ENCODE measurements at regions not wholly inside any gene's neighbourhood (a gene's known extent, or its start where the extent isn't known, plus 50 kb on each side); places are given as distances from the start of the nearest gene placed in this dataset.
A peak's percentile ranks its signal among the peaks of the same experiment; 100 is the strongest.

- no peak overlapping the region for H3K27ac ChIP-seq
- H3K9ac ChIP-seq = no peak overlapping the region
- no peak overlapping the region for H2AFZ ChIP-seq (replicated peaks)
- TF ChIP-seq EZH2 (IDR thresholded peaks at IDR 0.05) (no peak), EZH2phosphoT487 (IDR thresholded peaks at IDR 0.05) (no peak)
- TF ChIP-seq, protein P1, sequence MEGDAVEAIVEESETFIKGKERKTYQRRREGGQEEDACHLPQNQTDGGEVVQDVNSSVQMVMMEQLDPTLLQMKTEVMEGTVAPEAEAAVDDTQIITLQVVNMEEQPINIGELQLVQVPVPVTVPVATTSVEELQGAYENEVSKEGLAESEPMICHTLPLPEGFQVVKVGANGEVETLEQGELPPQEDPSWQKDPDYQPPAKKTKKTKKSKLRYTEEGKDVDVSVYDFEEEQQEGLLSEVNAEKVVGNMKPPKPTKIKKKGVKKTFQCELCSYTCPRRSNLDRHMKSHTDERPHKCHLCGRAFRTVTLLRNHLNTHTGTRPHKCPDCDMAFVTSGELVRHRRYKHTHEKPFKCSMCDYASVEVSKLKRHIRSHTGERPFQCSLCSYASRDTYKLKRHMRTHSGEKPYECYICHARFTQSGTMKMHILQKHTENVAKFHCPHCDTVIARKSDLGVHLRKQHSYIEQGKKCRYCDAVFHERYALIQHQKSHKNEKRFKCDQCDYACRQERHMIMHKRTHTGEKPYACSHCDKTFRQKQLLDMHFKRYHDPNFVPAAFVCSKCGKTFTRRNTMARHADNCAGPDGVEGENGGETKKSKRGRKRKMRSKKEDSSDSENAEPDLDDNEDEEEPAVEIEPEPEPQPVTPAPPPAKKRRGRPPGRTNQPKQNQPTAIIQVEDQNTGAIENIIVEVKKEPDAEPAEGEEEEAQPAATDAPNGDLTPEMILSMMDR (IDR thresholded peaks at IDR 0.05) = no peak
- Mint-ChIP-seq H3K27me3 (ENCODE audit: insufficient read depth, low read depth) (no peaks in the 10 kb centered on the region), H3K4me1 (no peaks in the 10 kb centered on the region), H3K27ac (no peak overlapping the region), H3K36me3 (no peaks in the 10 kb centered on the region), H3K9me3 (peaks cover 6% of the 10 kb centered on the region), H3K4me3 (no peak overlapping the region)
- no peaks in the 10 kb centered on the region for H4K20me1 ChIP-seq (ENCODE audit: low read depth)
- H3K36me3 ChIP-seq = no peaks in the 10 kb centered on the region
- H3K4me3 ChIP-seq = no peak overlapping the region
- H3K27me3 ChIP-seq = no peaks in the 10 kb centered on the region
- no peaks in the 10 kb centered on the region for H3K4me1 ChIP-seq
- H3K79me2 ChIP-seq (ENCODE audit: low read depth) = no peaks in the 10 kb centered on the region
- H3F3A ChIP-seq (ENCODE audit: low read depth) = no peaks in the 10 kb centered on the region
- no peak overlapping the region for H3K4me2 ChIP-seq
- H3K9me3 ChIP-seq (ENCODE audit: low read depth) = no peaks in the 10 kb centered on the region
- peak; percentile 4 for DNase-seq (ENCODE audit: low spot score)
Observed at GRCh38 chr9:28624771-28625170, 1051.5 kb upstream of the C9orf72 start.

DNA sequence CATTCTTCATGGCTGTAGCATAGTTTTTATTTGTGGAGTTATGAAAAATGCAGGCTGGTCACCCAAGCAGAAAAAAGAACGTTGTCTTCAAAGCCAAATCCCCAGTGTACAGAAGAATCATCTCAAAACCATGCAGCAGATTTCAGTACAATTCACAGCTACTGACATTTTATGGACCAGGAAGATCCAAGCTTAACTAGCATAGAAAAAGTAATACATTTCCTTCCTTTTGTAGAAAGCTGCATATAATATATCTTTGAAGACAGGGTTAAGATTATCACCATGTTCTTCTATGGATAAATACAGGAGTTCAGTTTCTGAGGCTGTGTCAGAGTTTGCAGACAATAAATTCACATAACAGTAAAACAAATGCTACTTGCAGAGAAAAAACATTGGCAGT lies 1054.8 kb upstream of the C9orf72 start:
- Mint-ChIP-seq H3K36me3 (no peaks in the 10 kb centered on the region), H3K4me1 (no peaks in the 10 kb centered on the region), H3K9me3 (peaks cover 6% of the 10 kb centered on the region), H3K27me3 (ENCODE audit: insufficient read depth, low read depth) (no peaks in the 10 kb centered on the region), H3K4me3 (no peak overlapping the region), H3K27ac (no peak overlapping the region)
- Histone ChIP-seq H3K4me1 (no peaks in the 10 kb centered on the region), H2AFZ (replicated peaks) (peak overlapping the region; percentile 0), H3K4me3 (no peak overlapping the region), H3K9me3 (ENCODE audit: low read depth) (no peaks in the 10 kb centered on the region), H3K9ac (no peak overlapping the region), H4K20me1 (ENCODE audit: low read depth) (no peaks in the 10 kb centered on the region), H3F3A (ENCODE audit: low read depth) (no peaks in the 10 kb centered on the region), H3K36me3 (no peaks in the 10 kb centered on the region), H3K4me2 (no peak overlapping the region), H3K79me2 (ENCODE audit: low read depth) (no peaks in the 10 kb centered on the region), H3K27me3 (no peaks in the 10 kb centered on the region), H3K27ac (no peak overlapping the region)
- DNase-seq (ENCODE audit: low spot score) = no peak
- TF ChIP-seq, protein P1 (IDR thresholded peaks at IDR 0.05) = no peak
- TF ChIP-seq EZH2 (IDR thresholded peaks at IDR 0.05) (no peak), EZH2phosphoT487 (IDR thresholded peaks at IDR 0.05) (no peak)

- H3K36me3 Mint-ChIP-seq = no peaks in the 10 kb centered on the region
- H3F3A ChIP-seq (ENCODE audit: low read depth) = no peaks in the 10 kb centered on the region
- no peaks in the 10 kb centered on the region for H3K27me3 Mint-ChIP-seq (ENCODE audit: insufficient read depth, low read depth)
- H2AFZ ChIP-seq (replicated peaks) = no peak overlapping the region
- H3K79me2 ChIP-seq (ENCODE audit: low read depth) = no peaks in the 10 kb centered on the region
- no peak overlapping the region for H3K27ac ChIP-seq
- peak; percentile 62 for DNase-seq (ENCODE audit: low spot score)
- H3K4me3 Mint-ChIP-seq = no peak overlapping the region
- TF ChIP-seq, protein P1 (IDR thresholded peaks at IDR 0.05) = peak; percentile 67
- no peak for TF ChIP-seq EZH2 (IDR thresholded peaks at IDR 0.05)
- no peaks in the 10 kb centered on the region for H3K9me3 Mint-ChIP-seq
- H3K36me3 ChIP-seq = no peaks in the 10 kb centered on the region
- H3K4me1 ChIP-seq = no peaks in the 10 kb centered on the region
- no peak overlapping the region for H3K4me2 ChIP-seq
- H3K9ac ChIP-seq = no peak overlapping the region
- no peak overlapping the region for H3K27ac Mint-ChIP-seq
- peaks cover 7% of the 10 kb centered on the region for H3K4me1 Mint-ChIP-seq
- H3K4me3 ChIP-seq = no peak overlapping the region
- H3K9me3 ChIP-seq (ENCODE audit: low read depth) = peaks cover 3% of the 10 kb centered on the region
- no peaks in the 10 kb centered on the region for H4K20me1 ChIP-seq (ENCODE audit: low read depth)
- H3K27me3 ChIP-seq = no peaks in the 10 kb centered on the region
Observed at GRCh38 chr9:28648723-28649122, 1075.4 kb upstream of the C9orf72 start.

Data from neural progenitor cell (in vitro differentiated cells).